Left ventricle myocardium inferior (tissue), 1 donor: ENCODE measurements at regions not wholly inside any gene's neighbourhood (a gene's known extent, or its start where the extent isn't known, plus 50 kb on each side); places are given as distances from the start of the nearest gene placed in this dataset.
"Not testable (repeated sequence)": the region's sequence is repeated elsewhere in the genome, so short reads cannot be mapped to it uniquely, and the experiment has no call there.

Experiments used
- DNase-seq: peaks from one replicate; pipeline ENCODE4 v3.0.0-alpha.2; 2020
- H3K27ac ChIP-seq: fragments of 200-600 bp; replicated peaks from 2 replicates; pipeline ENCODE4 v1.8.0; 2021
- H3K27me3 ChIP-seq: fragments of 200-600 bp; 2 replicates; pipeline ENCODE4 v1.8.0; 2021; ENCODE audit warnings: low read depth
- H3K36me3 ChIP-seq: fragments of 200-600 bp; 2 replicates; pipeline ENCODE4 v1.8.0; 2021
- H3K4me1 ChIP-seq: fragments of 200-600 bp; 2 replicates; pipeline ENCODE4 v1.8.0; 2021
- H3K4me3 ChIP-seq: fragments of 200-600 bp; 2 replicates; pipeline ENCODE4 v1.8.0; 2021; ENCODE audit warnings: mild to moderate bottlenecking, moderate library complexity
- H3K9me3 ChIP-seq: fragments of 200-600 bp; replicated peaks from 2 replicates; pipeline ENCODE4 v1.8.0; 2021
- intact Hi-C: fragments of 100-400 bp; cut with micrococcal nuclease; formaldehyde crosslinking; loops from one replicate; pipeline ENCODE4 v1.11.0; 2022
- TF ChIP-seq, protein P1 (sequence below): fragments of 200-600 bp; IDR thresholded peaks from 2 replicates; pipeline ENCODE4 v1.8.0; 2021; ENCODE audit warnings: antibody characterized with exemption, mild to moderate bottlenecking, borderline replicate concordance
- donor health status: DM: no; HTN: yes; CAD: no; lungs with severe emphysema.

DNA sequence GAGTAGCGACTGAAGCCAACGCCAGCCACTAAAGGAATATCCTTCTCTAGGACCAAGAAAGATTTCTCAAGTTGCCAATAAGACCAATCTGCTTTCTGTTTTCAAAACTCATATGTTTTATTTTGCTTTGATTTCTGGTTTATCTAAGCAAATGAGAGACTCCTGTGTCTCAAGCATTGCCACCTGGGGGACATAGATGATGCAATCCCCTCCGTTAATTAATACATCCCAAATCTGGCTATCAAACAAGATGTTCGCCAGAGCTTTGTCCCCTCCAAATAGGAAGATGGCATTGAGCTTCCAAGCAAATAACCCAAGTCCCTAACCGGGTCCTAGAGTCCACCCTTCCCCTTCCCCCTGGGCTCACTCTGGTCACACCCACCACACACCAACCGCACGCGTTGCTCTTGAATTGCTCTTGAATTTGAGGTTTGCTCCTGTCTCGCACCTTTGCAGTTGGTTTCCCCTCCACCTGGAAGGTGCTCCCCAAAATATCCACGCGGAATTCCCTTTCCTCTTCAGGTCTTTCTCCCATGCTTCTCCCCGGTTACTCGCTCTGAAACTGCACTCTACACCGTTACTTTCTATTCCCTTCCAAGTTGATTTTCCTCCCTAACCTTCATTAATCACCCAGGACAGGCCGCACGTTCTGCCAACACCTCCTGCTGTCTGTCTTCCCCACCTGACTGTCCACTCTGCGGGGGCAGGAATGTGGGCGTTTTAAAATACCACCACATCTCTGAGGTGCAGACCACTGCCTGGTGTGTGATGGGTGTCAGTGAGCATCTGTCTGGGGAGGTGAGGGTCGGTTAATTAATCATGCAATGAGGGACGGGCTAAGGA lies 64.1 kb upstream of the RNF32 start:
- H3K36me3 ChIP-seq = no peaks in the 10 kb centered on the region
- intact Hi-C loops = no loop called here
- TF ChIP-seq, protein P1, sequence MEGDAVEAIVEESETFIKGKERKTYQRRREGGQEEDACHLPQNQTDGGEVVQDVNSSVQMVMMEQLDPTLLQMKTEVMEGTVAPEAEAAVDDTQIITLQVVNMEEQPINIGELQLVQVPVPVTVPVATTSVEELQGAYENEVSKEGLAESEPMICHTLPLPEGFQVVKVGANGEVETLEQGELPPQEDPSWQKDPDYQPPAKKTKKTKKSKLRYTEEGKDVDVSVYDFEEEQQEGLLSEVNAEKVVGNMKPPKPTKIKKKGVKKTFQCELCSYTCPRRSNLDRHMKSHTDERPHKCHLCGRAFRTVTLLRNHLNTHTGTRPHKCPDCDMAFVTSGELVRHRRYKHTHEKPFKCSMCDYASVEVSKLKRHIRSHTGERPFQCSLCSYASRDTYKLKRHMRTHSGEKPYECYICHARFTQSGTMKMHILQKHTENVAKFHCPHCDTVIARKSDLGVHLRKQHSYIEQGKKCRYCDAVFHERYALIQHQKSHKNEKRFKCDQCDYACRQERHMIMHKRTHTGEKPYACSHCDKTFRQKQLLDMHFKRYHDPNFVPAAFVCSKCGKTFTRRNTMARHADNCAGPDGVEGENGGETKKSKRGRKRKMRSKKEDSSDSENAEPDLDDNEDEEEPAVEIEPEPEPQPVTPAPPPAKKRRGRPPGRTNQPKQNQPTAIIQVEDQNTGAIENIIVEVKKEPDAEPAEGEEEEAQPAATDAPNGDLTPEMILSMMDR = no peak
- H3K9me3 ChIP-seq = peaks cover 13% of the 10 kb centered on the region
- H3K4me3 ChIP-seq = no peak overlapping the region
- no peaks in the 10 kb centered on the region for H3K4me1 ChIP-seq
- H3K27ac ChIP-seq = no peak overlapping the region
- no peak for DNase-seq
- H3K27me3 ChIP-seq = peaks cover 36% of the 10 kb centered on the region

DNA sequence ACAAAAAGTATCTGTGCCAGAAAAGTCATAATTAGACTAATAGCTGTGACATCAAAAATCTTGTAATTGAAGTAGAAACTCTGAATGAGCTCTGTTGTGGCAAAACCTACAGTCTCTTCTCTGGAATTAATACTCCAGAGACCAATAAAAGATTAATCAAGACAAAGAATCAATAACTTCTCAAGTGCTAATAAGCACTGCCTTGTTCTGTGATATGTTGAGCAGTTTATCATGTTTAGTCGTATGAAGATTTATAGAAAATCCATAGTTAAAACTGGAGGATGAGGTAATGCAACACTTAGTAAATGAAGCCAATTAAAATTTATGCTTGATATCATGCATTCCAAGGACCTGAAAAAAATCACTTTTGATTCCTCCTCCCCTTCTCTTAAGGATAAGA lies 72.3 kb upstream of the RNF32 start:
- DNase-seq = no peak
- Histone ChIP-seq H3K27me3 (no peaks in the 10 kb centered on the region), H3K9me3 (peaks cover 11% of the 10 kb centered on the region), H3K27ac (no peak overlapping the region), H3K36me3 (no peaks in the 10 kb centered on the region), H3K4me1 (no peaks in the 10 kb centered on the region), H3K4me3 (no peak overlapping the region)
- TF ChIP-seq, protein P1 = no peak
- intact Hi-C loops = no loop called here

DNA sequence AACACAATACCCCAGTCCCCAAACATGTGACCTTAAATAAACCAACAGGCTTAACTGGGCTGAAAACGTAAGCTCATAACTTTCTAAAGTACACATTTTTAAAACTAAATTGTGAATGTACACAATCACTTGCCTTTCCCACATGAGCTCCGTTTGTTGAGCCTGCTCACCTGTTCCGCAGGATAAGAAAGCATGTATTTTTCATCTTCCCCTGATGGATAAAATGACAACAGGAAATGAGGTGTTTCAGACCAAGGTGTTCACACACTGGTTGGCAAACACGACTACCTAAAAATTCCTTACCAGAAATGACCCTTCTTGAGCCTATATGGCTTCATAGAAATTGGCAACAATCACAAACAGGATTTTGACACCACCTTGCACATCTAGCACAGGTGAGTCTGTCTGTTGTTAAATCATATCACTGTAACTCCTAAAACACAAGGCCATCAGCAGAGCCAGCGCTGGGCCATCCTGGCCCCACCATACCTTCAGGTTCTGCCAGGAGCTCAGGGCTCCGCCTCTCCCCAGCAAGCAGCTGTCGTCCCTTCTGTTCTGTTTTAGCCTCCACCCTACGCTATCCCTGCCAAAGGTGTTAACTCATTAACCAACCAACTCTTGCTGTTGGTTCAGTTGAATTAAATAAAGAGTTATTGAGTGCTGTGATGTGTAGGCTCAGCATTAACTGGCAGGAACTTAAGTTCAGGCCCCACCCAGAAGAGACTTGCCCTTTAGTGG lies 73.6 kb upstream of the RNF32 start:
- H3K9me3 ChIP-seq = peaks cover 11% of the 10 kb centered on the region
- no peaks in the 10 kb centered on the region for H3K36me3 ChIP-seq
- no peak overlapping the region for H3K27ac ChIP-seq
- intact Hi-C loops = no loop called here
- no peaks in the 10 kb centered on the region for H3K27me3 ChIP-seq
- no peaks in the 10 kb centered on the region for H3K4me1 ChIP-seq
- no peak for DNase-seq
- no peak overlapping the region for H3K4me3 ChIP-seq
- TF ChIP-seq, protein P1 = no peak

DNA sequence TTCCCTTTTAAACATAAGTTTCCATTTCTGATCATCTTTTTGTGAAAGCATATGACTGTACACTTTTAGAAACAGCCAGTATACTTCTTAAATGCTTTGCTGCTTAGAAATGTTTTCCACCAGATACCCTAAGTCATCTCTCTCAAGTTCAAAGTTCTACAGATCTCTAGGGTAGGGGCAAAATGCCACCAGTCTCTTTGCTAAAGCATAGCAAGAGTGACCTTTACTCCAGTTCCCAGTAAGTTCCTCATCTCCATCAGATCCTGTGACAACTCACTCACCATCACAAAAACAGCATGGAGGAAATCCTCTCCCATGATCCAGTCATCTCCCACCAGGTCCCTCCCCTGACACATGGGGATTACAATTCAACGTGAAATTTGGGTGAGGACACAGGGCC lies 75.6 kb upstream of the RNF32 start:
- H3K4me1 ChIP-seq, H3K36me3 ChIP-seq, H3K27ac ChIP-seq, DNase-seq, H3K4me3 ChIP-seq, intact Hi-C loops: not testable (repeated sequence)
- peaks cover 11% of the 10 kb centered on the region for H3K9me3 ChIP-seq
- H3K27me3 ChIP-seq = peaks cover 12% of the 10 kb centered on the region

DNA sequence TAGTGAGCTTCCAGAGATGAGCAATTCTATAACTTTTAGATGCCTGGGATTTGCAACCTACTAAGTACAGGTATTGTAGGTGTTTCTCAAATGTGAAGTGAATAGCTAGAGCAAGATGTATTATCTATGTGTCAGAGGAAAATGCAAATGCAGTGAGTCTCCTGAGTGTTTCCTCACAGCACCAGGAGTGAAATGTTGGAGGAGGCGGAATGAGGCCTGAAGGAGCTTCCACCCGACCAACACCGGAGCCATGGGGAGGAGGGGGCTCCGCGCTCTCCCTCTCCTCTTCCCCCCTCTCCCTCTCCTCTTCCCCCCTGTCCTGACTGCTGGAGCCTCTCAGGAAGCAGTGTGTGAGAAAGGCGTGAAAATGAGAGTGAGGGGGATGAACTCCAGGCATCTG lies 79.9 kb upstream of the RNF32 start:
- H3K27ac ChIP-seq = no peak overlapping the region
- no peaks in the 10 kb centered on the region for H3K4me1 ChIP-seq
- no peaks in the 10 kb centered on the region for H3K36me3 ChIP-seq
- TF ChIP-seq, protein P1 = no peak
- no peak overlapping the region for H3K4me3 ChIP-seq
- H3K9me3 ChIP-seq = peaks cover 11% of the 10 kb centered on the region
- intact Hi-C loops = no loop called here
- peaks cover 16% of the 10 kb centered on the region for H3K27me3 ChIP-seq
- DNase-seq = no peak

DNA sequence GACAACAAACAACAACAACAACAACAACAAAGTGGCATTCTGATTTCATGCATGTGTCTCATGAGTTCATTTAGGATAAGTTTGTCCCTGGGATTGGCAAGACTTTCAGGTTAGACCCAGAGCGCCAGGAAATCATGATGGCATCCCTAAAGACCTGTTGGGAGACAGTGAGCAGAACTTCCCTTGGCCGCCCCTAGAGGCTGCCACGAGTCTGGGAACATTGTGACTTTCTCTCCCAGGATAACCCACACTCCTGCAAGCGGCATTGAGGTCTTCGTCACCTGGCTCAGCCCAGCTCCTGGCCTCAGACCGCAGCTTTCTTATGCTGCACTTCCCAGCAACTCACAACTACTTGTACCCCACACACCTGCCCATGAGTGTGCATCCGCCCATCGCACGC lies 80.5 kb upstream of the RNF32 start:
- H3K36me3 ChIP-seq = no peaks in the 10 kb centered on the region
- no peak for DNase-seq
- peaks cover 16% of the 10 kb centered on the region for H3K27me3 ChIP-seq
- H3K4me1 ChIP-seq = no peaks in the 10 kb centered on the region
- TF ChIP-seq, protein P1 = no peak
- peaks cover 11% of the 10 kb centered on the region for H3K9me3 ChIP-seq
- H3K27ac ChIP-seq = no peak overlapping the region
- intact Hi-C loops = no loop called here
- H3K4me3 ChIP-seq = no peak overlapping the region
